Keratinocyte (primary cell): ENCODE measurements at regions not wholly inside any gene's neighbourhood (a gene's known extent, or its start where the extent isn't known, plus 50 kb on each side); places are given as distances from the start of the nearest gene placed in this dataset.

Source experiments
- CTCF ChIP-seq, 3 experiments: IDR thresholded peaks in 1 of 3; conservative IDR thresholded peaks in 1 of 3; optimal IDR thresholded peaks in 1 of 3; 2 replicates in 2 of 3; 3 replicates in 1 of 3; pipeline versions ENCODE3 to v1.5.1; 2011; ENCODE audit warnings: low read length in 3 of 3, mild to moderate bottlenecking in 3 of 3, moderate library complexity in 2 of 3, control low read depth in 1 of 3, inconsistent platforms in 1 of 3; ENCODE audit not compliant: insufficient read depth in 2 of 3; ENCODE audit errors: extremely low read depth in 1 of 3
- EZH2 ChIP-seq: IDR thresholded peaks from one replicate; pipeline ENCODE4 v1.6.1; 2012; ENCODE audit warnings: inconsistent platforms, mild to moderate bottlenecking, low read length, moderate library complexity

DNA sequence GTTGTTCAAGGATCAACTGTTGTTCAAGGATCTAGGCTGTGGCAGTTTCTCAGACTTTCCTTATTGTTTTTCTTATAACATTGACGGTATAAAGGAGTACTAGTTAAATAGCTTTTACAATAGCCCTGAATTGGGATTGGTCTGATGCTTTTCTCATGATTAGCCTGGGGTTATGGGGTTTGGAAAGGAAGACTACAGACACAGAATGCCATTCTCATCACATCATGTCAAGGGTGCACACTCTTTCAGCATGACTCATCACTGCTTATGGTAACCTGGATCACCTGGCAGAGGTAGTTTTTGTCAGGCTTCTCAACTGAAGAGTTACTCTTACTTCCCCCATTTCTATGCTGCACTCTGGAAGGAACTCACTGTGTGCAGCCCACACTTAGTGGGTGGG lies 194.2 kb upstream of the NPSR1 start:
- TF ChIP-seq CTCF (optimal IDR thresholded peaks at IDR 0.05 in 1 of 3, IDR thresholded peaks at IDR 0.05 in 1 of 3, conservative IDR thresholded peaks at IDR 0.05 in 1 of 3; ENCODE audit: extremely low read depth in 1 of 3, insufficient read depth in 2 of 3, low read length in 3 of 3) (no peak), EZH2 (no peak)
